IMR-90 (cell line): ENCODE measurements at regions not wholly inside any gene's neighbourhood (a gene's known extent, or its start where the extent isn't known, plus 50 kb on each side); places are given as distances from the start of the nearest gene placed in this dataset.

Experiments
- ATAC-seq: fragments of 200-7000 bp; cut with Tn5 transposase; 2 replicates; pipeline ENCODE4 v1.9.1; 2020; ENCODE audit warnings: low read depth, mild to moderate bottlenecking, moderate library complexity
- BruUV-seq: library from RNA; stranded (reverse); fragments of 400-500 nt; replicated peaks from 2 replicates; lab custom pipeline; 2021; lab: Mats Ljungman, UMichigan
- CTCF ChIA-PET: fragments of 300-600 bp; formaldehyde crosslinking; extraction: SDS; loops from one replicate; lab custom pipeline; 2021; ENCODE audit warnings: antibody characterized with exemption; lab: Yijun Ruan, JAX
- POLR2A ChIA-PET: fragments of 300-600 bp; sonication (Branson Sonifier 250); formaldehyde crosslinking; loops from one replicate; lab custom pipeline; 2022; ENCODE audit warnings: antibody characterized with exemption; ENCODE audit not compliant: unreplicated experiment; lab: Charles Lee
- DNase-seq: peaks from one replicate; pipeline ENCODE4 v3.0.0; 2013
- H2AFZ ChIP-seq: replicated peaks from 2 replicates; pipeline ENCODE3; 2013; ENCODE audit warnings: low read length, mild to moderate bottlenecking; ENCODE audit not compliant: poor library complexity
- H2AK5ac ChIP-seq: 2 replicates; pipeline ENCODE4 v1.6.1; 2013; ENCODE audit warnings: low read depth, low read length, inconsistent platforms
- H2AK9ac ChIP-seq: replicated peaks from 2 replicates; pipeline ENCODE3; 2013; ENCODE audit warnings: mild to moderate bottlenecking, low read depth, low read length, moderate library complexity; ENCODE audit not compliant: poor library complexity
- H2BK120ac ChIP-seq: 2 replicates; pipeline ENCODE4 v1.6.1; 2013; ENCODE audit warnings: low read depth, low read length, inconsistent platforms
- H2BK15ac ChIP-seq: 3 replicates; pipeline ENCODE4 v1.6.1; 2013; ENCODE audit warnings: low read depth, low read length, inconsistent platforms
- H2BK20ac ChIP-seq: 2 replicates; pipeline ENCODE4 v1.6.1; 2013; ENCODE audit warnings: low read depth, mild to moderate bottlenecking, inconsistent platforms, low read length, moderate library complexity
- H2BK5ac ChIP-seq: 2 replicates; pipeline ENCODE4 v1.6.1; 2013; ENCODE audit warnings: mild to moderate bottlenecking, low read depth, low read length, inconsistent platforms; ENCODE audit not compliant: poor library complexity, severe bottlenecking
- H3K14ac ChIP-seq: replicated peaks from 2 replicates; pipeline ENCODE4 v1.6.1; 2013; ENCODE audit warnings: low read depth, low read length, inconsistent platforms
- H3K18ac ChIP-seq: 2 replicates; pipeline ENCODE4 v1.6.1; 2013; ENCODE audit warnings: low read depth, low read length, control low read depth
- H3K23ac ChIP-seq: 2 replicates; pipeline ENCODE4 v1.6.1; 2013; ENCODE audit warnings: low read depth, low read length, inconsistent platforms
- H3K27ac ChIP-seq: 2 replicates; pipeline ENCODE4 v1.5.1; 2013; ENCODE audit warnings: mild to moderate bottlenecking, control low read depth, low read length; ENCODE audit not compliant: insufficient read depth
- H3K27me3 ChIP-seq: 2 replicates; pipeline ENCODE4 v1.6.1; 2013; ENCODE audit warnings: low read length; ENCODE audit not compliant: control insufficient read depth, insufficient read depth
- H3K36me3 ChIP-seq: 2 replicates; pipeline ENCODE4 v1.6.1; 2013; ENCODE audit warnings: low read length, mixed read lengths; ENCODE audit not compliant: control insufficient read depth, insufficient read depth
- H3K4ac ChIP-seq: 2 replicates; pipeline ENCODE4 v1.6.1; 2013; ENCODE audit warnings: low read depth, low read length, inconsistent platforms
- H3K4me1 ChIP-seq: 2 replicates; pipeline ENCODE4 v1.6.1; 2013; ENCODE audit warnings: low read length, mixed read lengths; ENCODE audit not compliant: control insufficient read depth, insufficient read depth
- H3K4me2 ChIP-seq: 2 replicates; pipeline ENCODE4 v1.6.1; 2013; ENCODE audit warnings: low read depth, mild to moderate bottlenecking, control low read depth, low read length, moderate library complexity
- H3K4me3 ChIP-seq: 2 replicates; pipeline ENCODE4 v1.5.1; 2013; ENCODE audit warnings: low read depth, mild to moderate bottlenecking, control low read depth, low read length, moderate library complexity; ENCODE audit not compliant: insufficient read depth
- H3K56ac ChIP-seq: 2 replicates; pipeline ENCODE4 v1.6.1; 2013; ENCODE audit warnings: low read length, inconsistent platforms; ENCODE audit not compliant: insufficient read depth; ENCODE audit errors: extremely low read depth
- H3K79me1 ChIP-seq, 2 experiments: 2 replicates each; pipeline ENCODE4 v1.6.1; 2013; ENCODE audit warnings: low read length in 2 of 2, inconsistent platforms in 1 of 2, low read depth in 1 of 2
- H3K9ac ChIP-seq: 2 replicates; pipeline ENCODE4 v1.6.1; 2013; ENCODE audit warnings: low read depth, low read length, control low read depth
- H3K9me1 ChIP-seq: 2 replicates; pipeline ENCODE4 v1.6.1; 2013; ENCODE audit warnings: low read length, inconsistent platforms; ENCODE audit not compliant: insufficient read depth
- H3K9me3 ChIP-seq: 2 replicates; pipeline ENCODE4 v1.6.1; 2013; ENCODE audit warnings: low read length; ENCODE audit not compliant: control insufficient read depth, insufficient read depth
- H4K20me1 ChIP-seq: 2 replicates; pipeline ENCODE4 v1.6.1; 2013; ENCODE audit warnings: low read length, inconsistent platforms; ENCODE audit not compliant: insufficient read depth
- H4K5ac ChIP-seq: 2 replicates; pipeline ENCODE4 v1.6.1; 2013; ENCODE audit warnings: mild to moderate bottlenecking, low read depth, low read length, control low read depth
- H4K8ac ChIP-seq, 2 experiments: 2 replicates each; pipeline ENCODE4 v1.6.1; 2013; ENCODE audit warnings: low read depth in 2 of 2, low read length in 2 of 2, control low read depth in 1 of 2, inconsistent platforms in 1 of 2
- H4K91ac ChIP-seq: 2 replicates; pipeline ENCODE4 v1.6.1; 2013; ENCODE audit warnings: low read depth, low read length, inconsistent platforms; ENCODE audit not compliant: insufficient read depth
- RCOR1 ChIP-seq: IDR thresholded peaks from 2 replicates; pipeline ENCODE4 v1.6.1; 2012; ENCODE audit warnings: mild to moderate bottlenecking, low read length, improper control_type of control experiment; ENCODE audit not compliant: insufficient replicate concordance
- WGBS, 2 experiments: methylation state at CpG; one replicate each; pipeline versions ENCODE4 v1.1.5 to v1.1.7; 2013; ENCODE audit warnings: missing lambda C conversion rate in 2 of 2; ENCODE audit not compliant: insufficient read length in 1 of 2; ENCODE audit errors: extremely low coverage in 2 of 2; 5-methylcytosine and 5-hydroxymethylcytosine counted together
- dilution Hi-C: fragments of 300-500 bp; cut with HindIII; formaldehyde crosslinking; loops from one replicate; pipeline ENCODE4 v1.14.3; 2018; ENCODE audit warnings: low sequenced_read_pairs; ENCODE audit not compliant: unreplicated experiment
- in situ Hi-C: fragments of 300-500 bp; cut with MboI; formaldehyde crosslinking; loops from 3 replicates; pipeline ENCODE4 v1.14.3; 2019; ENCODE audit warnings: low sequenced_read_pairs, inconsistent platforms, mixed read lengths
- intact Hi-C: fragments of 100-400 bp; cut with micrococcal nuclease; formaldehyde crosslinking; loops from 2 replicates; pipeline ENCODE4 v1.10.0; 2022

- intact Hi-C loops, result no loop called here
These were observed 397.8 kb upstream of the NRP1 start for GRCh38 chr10:33732161-33732680.

More at GRCh38 chr10:33732161-33732680, 397.8 kb upstream of the NRP1 start:
- Histone ChIP-seq H3K27me3 (peaks cover 20% of the 10 kb centered on the region), H2AK5ac (no peak overlapping the region), H3K27ac (no peak overlapping the region), H3K9me1 (no peaks in the 10 kb centered on the region), H3K9ac (no peak overlapping the region), H3K23ac (no peak overlapping the region), H3K79me1 (no peaks in the 10 kb centered on the region), H4K91ac (no peak overlapping the region), H3K9me3 (peaks cover 6% of the 10 kb centered on the region; the same call in 1 of the 2 replicates), H2BK15ac (no peak overlapping the region), H3K4ac (no peak overlapping the region), H3K56ac (no peak overlapping the region), H3K4me2 (no peak overlapping the region), H4K5ac (no peak overlapping the region), H2BK120ac (no peak overlapping the region), H3K4me3 (no peak overlapping the region), H3K18ac (no peak overlapping the region), H4K20me1 (no peaks in the 10 kb centered on the region), H3K4me1 (0 out of 2 replicates have a peak, but pooled peaks cover 2% of the 10 kb centered on the region), H2AK9ac (no peak overlapping the region), H4K8ac (no peak overlapping the region), H2AFZ (no peak overlapping the region), H3K14ac (no peak overlapping the region), H2BK20ac (no peak overlapping the region), H2BK5ac (no peak overlapping the region), H3K36me3 (no peaks in the 10 kb centered on the region)
- CTCF ChIA-PET, result no interaction called here
- in situ Hi-C loops (no loop called here), dilution Hi-C loops (no loop called here)
- WGBS, 2 experiments, result no CpG with 5 or more reads among the region's 8 CpGs
- no TSS peak for BruUV-seq
- ATAC-seq (no peak), DNase-seq (peak; percentile 56)
- no peak for TF ChIP-seq RCOR1
- POLR2A ChIA-PET, result no interaction called here
